IMR-90 (cell line): ENCODE measurements at regions not wholly inside any gene's neighbourhood (a gene's known extent, or its start where the extent isn't known, plus 50 kb on each side); places are given as distances from the start of the nearest gene placed in this dataset.

Experiments
- BHLHE40 ChIP-seq: fragments of 150-350 bp; IDR thresholded peaks from 2 replicates; pipeline ENCODE4 v1.6.1; 2016; ENCODE audit warnings: mild to moderate bottlenecking, low read depth, low read length
- CEBPB ChIP-seq: IDR thresholded peaks from 2 replicates; pipeline ENCODE4 v1.6.1; 2012; ENCODE audit warnings: low read depth, low read length, improper control_type of control experiment
- CHD1 ChIP-seq: IDR thresholded peaks from 2 replicates; pipeline ENCODE4 v1.6.1; 2012; ENCODE audit warnings: low read depth, low read length, improper control_type of control experiment
- CTCF ChIP-seq: conservative IDR thresholded peaks from 2 replicates; pipeline ENCODE4 v1.5.1; 2012; ENCODE audit warnings: mild to moderate bottlenecking, low read depth, low read length, improper control_type of control experiment
- ELK1 ChIP-seq: fragments of 150-350 bp; IDR thresholded peaks from 2 replicates; pipeline ENCODE4 v1.6.1; 2016; ENCODE audit warnings: low read depth, mild to moderate bottlenecking, low read length, moderate library complexity, borderline replicate concordance
- FOS ChIP-seq: fragments of 150-350 bp; IDR thresholded peaks from 2 replicates; pipeline ENCODE4 v1.6.1; 2016; ENCODE audit warnings: low read depth, low read length
- MAFK ChIP-seq: IDR thresholded peaks from 2 replicates; pipeline ENCODE4 v1.6.1; 2012; ENCODE audit warnings: low read depth, low read length, improper control_type of control experiment
- MAZ ChIP-seq: IDR thresholded peaks from 2 replicates; pipeline ENCODE4 v1.6.1; 2012; ENCODE audit warnings: low read depth, mild to moderate bottlenecking, low read length, improper control_type of control experiment, moderate library complexity, borderline replicate concordance
- NFE2L2 ChIP-seq: fragments of 150-350 bp; IDR thresholded peaks from 2 replicates; pipeline ENCODE4 v1.6.1; 2016; ENCODE audit warnings: low read depth, mild to moderate bottlenecking, low read length
- POLR2A ChIP-seq: IDR thresholded peaks from 2 replicates; pipeline ENCODE4 v1.6.1; 2012; ENCODE audit warnings: mild to moderate bottlenecking, low read depth, low read length
- RAD21 ChIP-seq: IDR thresholded peaks from 2 replicates; pipeline ENCODE4 v1.6.1; 2012; ENCODE audit warnings: low read length, improper control_type of control experiment
- RCOR1 ChIP-seq: IDR thresholded peaks from 2 replicates; pipeline ENCODE4 v1.6.1; 2012; ENCODE audit warnings: mild to moderate bottlenecking, low read length, improper control_type of control experiment; ENCODE audit not compliant: insufficient replicate concordance
- RFX5 ChIP-seq: IDR thresholded peaks from 2 replicates; pipeline ENCODE4 v1.8.0; 2012; ENCODE audit warnings: low read depth, mild to moderate bottlenecking, low read length, moderate library complexity
- SMC3 ChIP-seq: fragments of 150-350 bp; IDR thresholded peaks from 2 replicates; pipeline ENCODE4 v1.6.1; 2016; ENCODE audit warnings: low read depth, mild to moderate bottlenecking, antibody characterized with exemption, low read length, moderate library complexity

GRCh38 chr2:84327645-84328249 lies 131.3 kb downstream of the SUCLG1 start:
- TF ChIP-seq CTCF (no peak), FOS (no peak), SMC3 (no peak), POLR2A (no peak), ELK1 (no peak), CEBPB (no peak), RAD21 (no peak), MAZ (no peak), RFX5 (no peak), BHLHE40 (no peak), MAFK (no peak), RCOR1 (no peak), CHD1 (no peak), NFE2L2 (no peak)
